ENCODE measurements at regions not wholly inside any gene's neighbourhood (a gene's known extent, or its start where the extent isn't known, plus 50 kb on each side); places are given as distances from the start of the nearest gene placed in this dataset.

- no peak for TF ChIP-seq SIN3A (IDR thresholded peaks at IDR 0.05; ENCODE audit: low read depth, low read length)
- TF ChIP-seq ATF2 (IDR thresholded peaks at IDR 0.05; ENCODE audit: low read length) = no peak
- TF ChIP-seq ZBTB40 (IDR thresholded peaks at IDR 0.05; ENCODE audit: borderline replicate concordance) = no peak
- TF ChIP-seq ATF3 (IDR thresholded peaks at IDR 0.05; ENCODE audit: borderline replicate concordance, extremely low read depth, low read depth, low read length) = no peak
- TF ChIP-seq CTCF (IDR thresholded peaks at IDR 0.05 in 2 of 3, conservative IDR thresholded peaks at IDR 0.05 in 1 of 3; ENCODE audit: control insufficient read depth in 2 of 3, extremely low read depth in 1 of 3, insufficient read depth in 1 of 3, low read depth in 3 of 3, low read length in 3 of 3) = no peak
- TF ChIP-seq GABPA (IDR thresholded peaks at IDR 0.05; ENCODE audit: low read depth) = no peak
- TF ChIP-seq POLR2A (IDR thresholded peaks at IDR 0.05; ENCODE audit: low read depth, low read length) = no peak
- TF ChIP-seq POLR2AphosphoS5 (IDR thresholded peaks at IDR 0.05; ENCODE audit: low read length) = no peak
- no peak for TF ChIP-seq ETV6 (conservative IDR thresholded peaks at IDR 0.05 in 1 of 2, IDR thresholded peaks at IDR 0.05 in 1 of 2; ENCODE audit: borderline replicate concordance in 1 of 2, low read depth in 1 of 2)
- TF ChIP-seq ZSCAN29 (IDR thresholded peaks at IDR 0.05) = no peak
- no peak for TF ChIP-seq STAT1 (conservative IDR thresholded peaks at IDR 0.05)
Measured at GRCh38 chr13:109602356-109602755, 184.0 kb downstream of the IRS2 start.

Data from GM12878 (cell line).